G401 (cell line): ENCODE measurements at regions not wholly inside any gene's neighbourhood (a gene's known extent, or its start where the extent isn't known, plus 50 kb on each side); places are given as distances from the start of the nearest gene placed in this dataset.

ENCODE experiments used
- DNase-seq: peaks from one replicate; pipeline ENCODE4 v3.0.0-alpha.2; 2015; ENCODE audit warnings: low spot score
- in situ Hi-C: cut with HindIII; loops from 2 replicates; pipeline ENCODE4 v1.10.0; 2016; ENCODE audit warnings: low sequenced_read_pairs, mixed read lengths

DNA sequence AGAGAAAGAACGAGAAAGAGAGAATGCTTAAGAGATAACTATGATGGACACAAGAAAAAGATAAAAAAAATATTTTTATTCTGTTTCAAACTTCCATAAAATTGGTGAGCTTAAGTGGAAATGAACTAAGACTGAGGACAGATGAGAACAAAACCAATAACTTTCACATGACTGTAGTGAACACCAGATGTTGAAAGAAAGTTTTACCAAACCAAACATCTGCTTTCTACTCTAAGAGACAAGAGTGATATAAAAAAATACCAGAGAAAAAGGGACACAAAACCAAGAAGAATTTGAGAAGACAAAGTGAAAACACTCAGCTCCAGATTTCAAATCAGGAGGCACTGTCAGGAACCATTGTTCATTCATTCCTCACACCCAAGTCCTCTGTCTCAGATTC is 147.9 kb downstream of the IMPG2 start:
- in situ Hi-C loops: no loop called here
- DNase-seq: no peak

DNA sequence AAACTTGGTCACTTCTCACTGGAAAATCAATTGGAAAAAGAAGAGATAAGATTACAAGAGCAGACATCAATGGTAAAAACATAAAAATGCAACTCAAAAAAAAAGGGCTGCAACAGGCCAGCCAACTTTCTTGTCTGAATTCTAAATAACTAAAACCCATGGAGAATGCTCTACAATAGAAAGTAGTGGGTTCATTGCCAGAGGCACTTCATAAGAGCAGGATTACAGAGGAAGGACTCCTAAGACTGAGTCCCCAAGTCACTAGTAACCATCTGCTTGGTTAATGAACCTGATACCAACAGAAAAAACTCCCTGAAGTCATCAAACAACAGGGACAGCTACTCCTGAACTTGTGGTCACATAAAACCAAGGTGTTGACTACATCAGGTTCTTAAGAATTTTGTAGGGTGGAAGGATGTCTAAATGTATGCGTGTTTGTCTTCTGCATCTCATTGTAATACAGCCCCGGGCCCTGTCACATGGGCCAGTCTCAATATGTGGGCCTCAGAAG is 148.6 kb downstream of the IMPG2 start:
- no peak for DNase-seq
- in situ Hi-C loops: no loop called here

DNA sequence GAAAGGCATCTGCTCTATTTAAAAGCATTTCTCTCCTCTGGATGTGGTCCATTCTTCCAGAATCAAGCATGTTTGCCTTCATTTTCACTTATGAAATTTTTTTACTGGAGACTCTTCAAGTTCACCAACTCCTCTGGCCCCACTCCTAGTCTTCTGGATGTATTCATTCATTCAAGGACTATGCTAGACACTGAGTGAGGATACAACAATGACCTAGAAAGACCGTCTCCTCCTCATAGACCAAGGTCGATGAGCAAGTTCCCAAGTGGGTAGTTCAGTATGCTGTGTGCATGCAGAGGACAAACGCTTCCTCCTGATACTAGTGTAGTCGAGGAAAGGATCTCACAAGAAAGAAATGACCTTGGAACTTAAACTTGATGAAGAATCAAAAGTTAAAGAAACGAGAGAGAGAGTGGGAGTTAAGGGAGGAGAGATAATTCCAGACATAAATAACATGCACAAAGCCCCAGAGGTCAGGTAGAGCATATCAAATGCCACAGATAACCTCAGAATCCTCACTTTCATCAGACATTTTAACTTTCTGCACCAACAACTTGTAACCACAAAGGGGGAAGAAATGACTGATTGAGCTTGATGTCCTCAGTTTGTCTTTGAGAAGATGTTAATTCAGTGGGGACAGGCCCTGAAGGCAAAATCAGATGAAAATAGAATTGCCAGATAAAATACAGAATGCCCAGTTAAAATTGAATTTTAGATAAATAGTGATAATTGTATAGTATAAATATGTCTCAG is 149.4 kb downstream of the IMPG2 start:
- no peak for DNase-seq
- in situ Hi-C loops: no loop called here

DNA sequence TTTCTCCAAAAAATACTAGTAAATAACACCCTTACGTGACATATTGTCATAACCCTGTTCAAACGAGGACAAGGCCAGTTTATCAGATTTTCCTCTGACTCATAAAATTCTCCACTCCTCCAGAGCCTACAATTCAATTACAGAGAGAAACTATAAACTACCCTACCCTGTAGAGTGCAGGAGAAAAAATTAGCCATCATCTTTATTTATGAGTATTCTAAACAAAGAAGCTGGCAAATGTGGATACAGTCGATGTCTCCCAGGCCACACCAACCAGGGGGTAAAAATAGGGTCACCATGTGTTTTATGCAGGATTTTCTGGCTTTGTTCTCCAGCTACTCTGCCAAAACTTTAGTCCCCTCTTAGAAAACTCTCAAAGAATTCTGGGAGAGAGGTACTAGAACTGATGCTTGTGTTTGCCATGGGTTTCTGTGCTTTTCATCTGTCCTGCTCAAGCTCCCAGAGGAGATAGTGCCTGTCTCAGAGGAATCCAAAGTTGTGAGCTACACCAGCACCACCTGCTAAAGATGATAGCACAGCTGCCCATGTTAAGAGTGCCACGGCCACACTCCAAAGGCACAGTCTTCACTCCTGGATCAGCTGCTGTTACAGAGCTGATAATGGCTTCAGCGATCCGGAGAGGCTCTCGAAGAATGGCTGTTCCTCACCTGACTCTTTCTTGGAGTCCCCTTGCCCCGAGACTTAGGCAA is 150.2 kb downstream of the IMPG2 start:
- in situ Hi-C loops: no loop called here

DNA sequence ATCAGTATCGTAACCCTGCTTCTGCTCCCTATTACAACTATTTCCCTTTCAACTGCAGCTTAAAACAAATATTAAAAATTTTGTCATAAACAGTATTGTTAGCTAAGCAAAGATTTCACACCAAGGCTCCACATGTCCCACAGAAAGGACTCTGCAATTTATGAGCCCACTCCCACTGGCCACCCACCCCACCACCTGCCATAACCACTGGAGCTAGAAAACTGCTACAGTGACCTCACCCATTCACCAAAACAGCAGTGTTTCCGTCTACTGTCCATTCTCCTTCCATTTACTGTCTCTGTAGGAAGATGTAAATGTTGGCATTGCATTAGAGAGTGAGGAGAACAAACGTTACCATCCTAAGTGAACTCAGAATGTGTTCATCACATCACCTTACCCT is 150.9 kb downstream of the IMPG2 start:
- no peak for DNase-seq
- in situ Hi-C loops: no loop called here

More for the DNA sequence above, 150.2 kb downstream of the IMPG2 start:
- DNase-seq: no peak

DNA sequence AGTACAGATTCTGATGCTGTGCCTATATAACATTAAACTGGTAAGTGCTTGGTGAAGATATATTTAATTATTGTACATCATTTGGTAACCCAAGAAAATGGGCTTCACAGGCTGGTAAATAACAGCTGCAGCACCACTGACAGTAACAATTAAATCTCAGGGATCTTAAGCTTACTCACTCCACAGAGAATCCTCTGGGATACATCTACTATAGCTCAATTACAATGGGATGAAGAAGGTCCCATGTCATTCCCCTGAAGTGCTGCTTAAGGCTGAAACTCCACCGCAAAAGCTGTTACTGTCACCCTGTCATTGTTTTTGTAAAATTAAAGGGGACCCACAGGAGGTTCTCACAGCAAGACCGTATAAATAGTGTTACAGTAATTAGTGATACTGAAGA is 153.0 kb downstream of the IMPG2 start:
- no peak for DNase-seq
- in situ Hi-C loops: no loop called here

DNA sequence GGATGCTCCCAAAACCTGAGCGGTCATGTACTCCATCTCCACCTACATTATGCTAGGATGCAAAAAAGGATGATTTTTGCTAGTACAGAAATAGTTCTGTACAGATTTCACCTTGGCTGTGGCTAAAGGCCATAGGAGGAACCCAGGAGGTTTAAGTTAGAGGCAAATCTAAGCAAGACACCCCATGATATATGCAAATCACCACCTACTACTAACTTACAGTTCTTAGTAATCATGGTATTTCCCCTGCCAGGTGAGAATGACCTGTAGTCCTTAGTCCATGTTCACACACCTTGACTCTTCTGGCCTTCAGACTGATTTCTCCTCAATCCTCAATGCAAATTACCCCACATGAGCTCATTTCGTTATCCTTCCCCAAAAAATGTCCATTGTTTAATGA is 154.2 kb downstream of the IMPG2 start:
- in situ Hi-C loops: no loop called here

DNA sequence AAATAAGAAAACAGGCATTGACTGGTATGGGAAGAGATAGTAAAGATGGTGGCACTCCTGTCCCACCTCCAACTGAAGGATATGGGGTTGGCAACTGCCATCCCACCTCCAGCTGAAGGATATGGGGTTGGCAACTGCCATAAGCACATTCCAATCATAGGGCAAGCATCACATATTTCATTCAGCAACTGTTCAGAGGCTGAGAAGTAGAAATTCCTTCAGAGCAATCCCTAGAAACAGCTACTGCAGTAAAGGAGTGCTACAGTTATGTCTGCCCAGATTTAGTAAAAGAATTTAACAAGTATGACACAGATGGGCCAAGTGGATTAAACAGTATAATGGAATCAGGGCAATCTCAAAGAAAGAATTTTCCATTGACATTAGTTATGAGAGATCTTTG is 156.8 kb downstream of the IMPG2 start:
- no peak for DNase-seq
- in situ Hi-C loops: no loop called here

More for the DNA sequence above, 154.2 kb downstream of the IMPG2 start:
- no peak for DNase-seq

DNA sequence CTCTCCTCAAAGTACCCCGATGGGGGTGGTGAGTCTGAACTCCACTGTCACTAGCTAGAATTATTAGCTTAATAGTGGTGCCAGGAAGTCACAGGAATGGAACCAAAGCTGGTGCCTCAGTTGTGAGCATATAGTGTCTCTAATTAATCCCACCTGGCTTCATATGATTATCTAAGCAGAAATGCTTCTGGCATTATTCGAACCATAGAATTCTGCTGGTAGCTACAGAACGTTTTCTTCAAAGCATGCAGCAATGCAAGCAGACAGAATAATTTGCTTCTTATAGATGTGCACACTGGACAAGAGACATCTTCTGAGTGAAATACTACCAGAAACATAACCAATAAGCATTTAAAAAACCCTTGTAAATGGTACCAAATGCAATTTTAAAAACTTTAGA is 160.9 kb downstream of the IMPG2 start:
- no peak for DNase-seq
- in situ Hi-C loops: no loop called here

DNA sequence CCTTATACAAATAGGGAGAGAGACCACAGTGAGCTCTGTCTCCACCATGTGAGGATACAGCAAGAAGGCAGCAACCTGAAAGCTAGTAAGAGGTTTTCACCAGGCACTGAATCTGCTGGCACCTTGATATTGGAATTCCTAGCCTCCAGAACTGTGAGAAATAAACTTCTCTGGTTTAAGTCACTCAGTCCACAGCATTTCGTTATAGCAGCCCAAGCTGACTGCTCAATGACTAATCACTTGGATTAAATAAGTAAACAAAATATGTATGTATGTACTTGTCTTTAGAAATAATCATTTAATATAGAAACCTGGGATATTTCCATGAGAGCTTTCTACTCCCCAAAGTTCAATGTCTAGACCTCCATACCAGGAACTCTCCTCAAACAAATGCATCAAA is 162.0 kb downstream of the IMPG2 start:
- DNase-seq: no peak
- in situ Hi-C loops: no loop called here

DNA sequence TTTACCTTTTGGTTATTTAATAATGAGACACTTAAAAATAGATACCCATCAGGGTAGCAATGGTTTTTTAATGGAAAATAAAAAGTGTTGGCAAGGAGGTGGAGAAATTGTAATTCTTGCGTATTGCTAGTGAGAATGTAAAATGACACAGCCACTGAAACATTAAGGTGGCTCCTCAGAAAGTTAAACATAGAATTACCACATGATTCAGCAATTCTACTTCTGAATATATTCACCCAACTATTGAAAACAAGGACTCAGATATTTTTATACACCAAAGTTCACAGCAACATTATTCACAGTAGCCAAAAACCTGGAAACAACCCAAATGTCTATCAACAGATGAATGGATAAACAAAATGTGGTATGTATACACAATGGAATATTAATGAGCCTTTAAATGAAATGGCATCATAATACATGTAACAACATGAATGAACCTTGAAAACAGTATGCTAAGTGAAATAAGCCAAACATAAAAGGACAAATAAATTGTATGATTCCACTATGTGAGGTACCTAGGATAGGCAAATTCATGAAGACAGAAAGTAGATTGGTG is 163.5 kb downstream of the IMPG2 start:
- in situ Hi-C loops: no loop called here

DNA sequence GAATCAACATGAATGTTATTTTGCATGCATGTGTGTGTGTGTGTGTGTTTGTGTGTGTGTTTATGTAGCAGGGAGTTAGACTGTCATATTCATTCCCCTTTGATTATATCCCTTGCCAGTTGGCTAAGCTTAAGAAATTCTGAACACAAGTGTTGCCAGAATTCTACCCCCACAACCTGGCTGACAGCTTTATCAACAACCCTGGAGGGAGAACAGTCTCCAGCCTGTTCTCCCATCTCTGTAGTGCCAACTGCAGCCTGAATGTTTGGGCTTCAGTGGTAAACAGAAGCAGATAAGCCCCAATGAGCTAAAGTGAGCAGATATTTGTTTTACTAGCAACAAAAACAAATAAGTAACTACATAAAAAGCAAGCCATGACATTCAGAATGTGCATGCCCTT is 162.6 kb upstream of the ABI3BP start:
- in situ Hi-C loops: no loop called here
- DNase-seq: no peak

More for the DNA sequence above, 163.5 kb downstream of the IMPG2 start:
- DNase-seq: no peak

DNA sequence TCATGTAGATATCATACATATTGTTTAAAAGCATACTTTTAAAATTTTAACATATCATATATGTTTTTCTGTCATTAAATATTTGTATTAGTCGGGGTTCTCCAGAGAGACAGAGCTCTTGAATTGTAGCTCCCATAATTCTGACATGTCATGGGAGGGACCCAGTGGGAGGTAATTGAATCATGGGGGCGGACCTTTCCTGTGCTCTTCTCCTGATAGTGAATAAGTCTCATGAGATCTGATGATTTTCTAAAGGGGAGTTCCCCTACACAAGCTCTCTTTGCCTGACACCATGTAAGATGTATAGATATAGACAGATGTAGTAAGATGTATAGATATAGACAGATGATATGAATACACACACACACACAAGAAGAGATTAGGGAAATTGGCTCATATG is 161.2 kb upstream of the ABI3BP start:
- in situ Hi-C loops: no loop called here

DNA sequence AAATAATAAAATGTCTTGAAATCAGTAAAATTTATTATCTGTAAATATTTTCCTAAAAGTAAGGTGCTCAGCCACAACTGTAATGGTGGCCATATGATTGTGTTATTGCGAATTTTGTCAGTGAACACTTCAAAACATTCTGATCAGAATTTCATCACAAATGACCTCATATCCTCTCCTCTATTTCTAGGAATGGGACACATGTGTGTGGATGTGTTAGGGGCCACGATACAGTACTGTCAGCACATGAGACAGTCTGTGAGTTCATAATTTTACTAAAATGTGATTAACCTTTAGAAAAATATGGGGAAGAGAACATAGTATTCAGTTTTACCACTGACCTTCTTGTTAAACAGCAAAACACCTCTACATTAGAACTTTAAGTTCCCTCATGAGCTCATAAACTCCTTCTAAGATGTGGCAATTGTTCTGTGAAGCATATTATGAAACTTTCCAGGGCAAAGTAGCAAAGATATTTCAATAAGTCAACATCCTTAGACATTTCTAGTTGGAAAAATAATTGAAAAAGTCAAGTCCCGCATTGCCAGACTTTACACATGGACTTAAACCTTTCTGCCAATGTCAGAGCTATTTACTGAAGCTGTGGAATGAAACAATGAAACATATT is 158.2 kb upstream of the ABI3BP start:
- no peak for DNase-seq
- in situ Hi-C loops: no loop called here

More for the DNA sequence above, 161.2 kb upstream of the ABI3BP start:
- no peak for DNase-seq

DNA sequence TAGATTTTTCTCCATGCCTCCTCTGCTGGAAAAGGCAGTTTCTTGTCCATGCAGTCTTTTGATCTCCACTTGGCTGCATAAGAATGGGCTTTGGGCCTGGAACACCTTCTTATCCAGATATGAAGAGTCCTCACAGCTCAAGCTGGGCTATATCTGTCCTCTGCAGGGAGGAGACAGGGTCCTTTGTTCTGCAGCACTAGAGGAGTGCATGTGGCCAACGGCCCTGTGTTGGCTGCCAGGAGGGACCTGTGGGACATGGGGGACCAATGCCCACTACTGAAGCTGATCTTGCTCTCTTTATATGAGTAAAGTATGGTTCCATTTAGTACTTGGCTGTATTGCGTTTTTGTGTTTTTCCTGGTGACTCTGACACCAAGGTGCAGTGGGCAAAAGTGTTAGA is 157.3 kb upstream of the ABI3BP start:
- no peak for DNase-seq
- in situ Hi-C loops: no loop called here

DNA sequence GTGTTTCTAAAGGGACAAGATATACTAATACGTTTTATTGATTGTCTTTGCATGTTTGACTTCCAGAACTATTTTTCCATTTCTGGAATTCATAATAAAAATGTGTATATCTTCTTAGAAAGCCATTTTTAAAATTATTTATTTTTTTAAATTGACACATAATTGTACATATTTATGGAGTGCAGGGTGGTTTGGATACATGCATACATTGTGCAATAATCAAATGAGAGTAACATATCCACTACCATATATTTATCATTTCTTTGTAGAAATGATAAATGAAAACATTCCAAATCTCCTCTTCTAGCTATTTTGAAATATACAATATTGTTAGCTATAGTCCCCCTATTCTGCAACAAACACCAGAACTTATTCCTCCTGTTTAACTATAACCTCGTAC is 156.5 kb upstream of the ABI3BP start:
- in situ Hi-C loops: no loop called here
- DNase-seq: no peak

DNA sequence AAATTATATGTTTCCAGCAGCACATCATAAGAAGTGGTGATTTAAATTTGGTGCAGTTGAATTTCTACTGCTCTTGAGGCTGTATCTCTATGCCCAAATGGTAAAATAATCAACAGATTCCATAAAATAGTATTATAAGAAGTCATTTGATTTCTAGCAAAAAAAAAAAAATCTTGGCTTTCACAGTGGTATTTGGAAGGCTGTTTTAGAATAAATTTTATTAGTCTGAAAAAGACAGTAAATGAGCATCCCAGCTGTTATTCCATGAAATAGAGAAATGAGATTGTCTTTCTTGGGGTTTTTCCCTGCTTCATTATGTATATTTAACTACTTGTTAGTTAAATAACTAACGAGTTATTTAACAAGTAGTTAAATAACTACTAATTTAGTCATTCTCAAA is 156.0 kb upstream of the ABI3BP start:
- DNase-seq: no peak
- in situ Hi-C loops: no loop called here

DNA sequence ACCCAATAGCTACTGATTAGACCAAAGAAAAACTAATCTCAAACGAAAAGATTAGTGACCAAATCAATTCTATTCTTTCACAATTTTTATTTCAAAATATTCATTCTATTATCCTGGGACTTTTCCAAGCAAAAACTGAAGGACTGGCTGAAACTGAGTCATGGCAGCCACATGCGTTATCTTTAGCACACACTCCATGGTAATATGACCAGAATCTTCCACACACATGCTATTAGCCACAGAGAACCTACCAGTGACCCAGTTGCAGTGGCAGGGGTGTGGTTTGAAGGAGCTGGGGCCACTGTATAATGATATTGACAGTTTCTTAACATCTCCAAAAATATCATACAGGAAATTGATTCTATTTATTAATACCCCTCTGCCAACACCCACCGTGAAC is 154.8 kb upstream of the ABI3BP start:
- in situ Hi-C loops: no loop called here
- DNase-seq: no peak

DNA sequence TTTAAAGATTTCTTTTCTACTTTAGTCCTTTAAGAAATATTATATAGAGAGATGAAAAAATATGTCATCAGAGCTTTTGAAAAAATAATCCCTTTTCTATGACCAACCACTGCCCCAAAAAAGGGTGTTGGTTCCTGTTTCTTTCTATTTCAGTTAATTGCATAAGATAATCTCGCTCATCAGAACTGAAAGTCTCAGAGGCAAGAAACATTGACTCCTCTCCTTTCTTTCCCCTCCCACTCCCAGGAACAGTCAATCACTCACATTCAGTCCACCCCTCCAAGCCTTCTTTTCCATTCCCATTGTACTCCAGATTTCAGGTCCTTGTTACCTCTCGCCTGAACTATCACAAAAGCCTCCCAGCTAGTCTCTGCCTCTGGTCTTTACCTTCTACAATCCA is 153.7 kb upstream of the ABI3BP start:
- in situ Hi-C loops: no loop called here

DNA sequence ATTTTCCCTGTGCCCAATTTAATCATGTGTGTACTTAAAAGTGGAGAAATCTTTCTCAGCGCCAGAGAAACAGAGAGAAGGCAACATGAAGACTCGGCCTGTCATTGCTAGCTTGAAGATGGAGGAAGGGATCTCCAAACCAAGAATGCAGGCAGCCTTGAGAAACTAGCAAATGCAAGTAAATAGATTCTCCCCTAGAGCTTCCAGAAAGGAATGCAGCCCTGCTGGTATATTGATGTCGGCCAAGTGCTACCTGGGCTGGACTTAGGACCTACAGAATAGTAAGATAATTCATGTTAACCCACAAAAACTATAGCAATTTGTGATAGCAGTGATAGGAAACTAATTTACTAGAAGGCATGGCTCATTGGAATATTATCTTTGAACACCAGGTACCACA is 150.9 kb upstream of the ABI3BP start:
- in situ Hi-C loops: no loop called here
- no peak for DNase-seq

More for the DNA sequence above, 153.7 kb upstream of the ABI3BP start:
- no peak for DNase-seq
